Activated T-cell treated with anti-CD3 and anti-CD28 coated beads, Interleukin-2, amount 50 U/mL, for 72 hours (primary cell): ENCODE measurements at regions not wholly inside any gene's neighbourhood (a gene's known extent, or its start where the extent isn't known, plus 50 kb on each side); places are given as distances from the start of the nearest gene placed in this dataset.

Experiments used
- ATAC-seq, 2 donors: fragments of 150-1000 bp; cut with Tn5 transposase; replicated peaks in 1 of 2; 2 replicates each; pipeline ENCODE4 v1.10.0; 2021; ENCODE audit warnings: moderate library complexity in 2 of 2, mild to moderate bottlenecking in 1 of 2
- DNase-seq, 2 donors: peaks; one replicate each; pipeline ENCODE4 v3.0.0; 2021 to 2022; ENCODE audit warnings: mixed read lengths in 1 of 2
- H3K27ac Mint-ChIP-seq: one replicate; pipeline ENCODE4 v1.8.0; 2022; ENCODE audit warnings: mild to moderate bottlenecking, moderate library complexity, mixed read lengths
- H3K27me3 Mint-ChIP-seq: one replicate; pipeline ENCODE4 v1.8.0; 2022; ENCODE audit warnings: low read depth, mixed read lengths
- H3K36me3 Mint-ChIP-seq, 2 donors: one replicate each; pipeline ENCODE4 v1.8.0; 2022; ENCODE audit warnings: mixed read lengths in 2 of 2, mild to moderate bottlenecking in 1 of 2; ENCODE audit not compliant: insufficient read depth in 2 of 2
- H3K4me1 Mint-ChIP-seq: one replicate; pipeline ENCODE4 v1.8.0; 2022; ENCODE audit warnings: low read depth, mixed read lengths
- H3K4me3 Mint-ChIP-seq, 2 donors: one replicate each; pipeline ENCODE4 v1.8.0; 2022; ENCODE audit warnings: mild to moderate bottlenecking in 2 of 2, mixed read lengths in 2 of 2, moderate library complexity in 2 of 2
- H3K9me3 Mint-ChIP-seq, 2 donors: one replicate each; pipeline ENCODE4 v1.8.0; 2022; ENCODE audit warnings: mixed read lengths in 2 of 2

GRCh38 chr6:11869672-11870340 lies 91.2 kb upstream of the ADTRP start:
- Mint-ChIP-seq H3K27me3 (no peaks in the 10 kb centered on the region), H3K4me3 (no peak overlapping the region), H3K4me1 (no peaks in the 10 kb centered on the region), H3K36me3 (no peaks in the 10 kb centered on the region), H3K9me3 (peaks cover 3 to 5% of the 10 kb centered on the region in 2 donors), H3K27ac (no peak overlapping the region)
- no peak for DNase-seq
- no peak for ATAC-seq

GRCh38 chr6:11868392-11868791 lies 89.8 kb upstream of the ADTRP start:
- H3K27ac Mint-ChIP-seq: no peak overlapping the region
- H3K27me3 Mint-ChIP-seq: no peaks in the 10 kb centered on the region
- ATAC-seq: no peak
- H3K9me3 Mint-ChIP-seq: peaks cover 4 to 8% of the 10 kb centered on the region in 2 donors
- no peak overlapping the region for H3K4me3 Mint-ChIP-seq
- H3K36me3 Mint-ChIP-seq: peaks cover 0 to 4% of the 10 kb centered on the region in 2 donors
- no peak for DNase-seq
- no peaks in the 10 kb centered on the region for H3K4me1 Mint-ChIP-seq

- DNase-seq: no peak
- Mint-ChIP-seq H3K27ac (no peak overlapping the region), H3K27me3 (no peaks in the 10 kb centered on the region), H3K9me3 (peaks cover 4 to 5% of the 10 kb centered on the region in 2 donors), H3K36me3 (peaks cover 0 to 4% of the 10 kb centered on the region in 2 donors), H3K4me1 (no peaks in the 10 kb centered on the region), H3K4me3 (no peak overlapping the region)
- ATAC-seq: no peak
Measured at GRCh38 chr6:11865680-11866300, 87.2 kb upstream of the ADTRP start.

- Mint-ChIP-seq H3K9me3 (peaks cover 0 to 5% of the 10 kb centered on the region in 2 donors), H3K27me3 (no peaks in the 10 kb centered on the region), H3K27ac (no peak overlapping the region), H3K36me3 (peaks cover 0 to 2% of the 10 kb centered on the region in 2 donors), H3K4me3 (no peak overlapping the region), H3K4me1 (peaks cover 6% of the 10 kb centered on the region)
- ATAC-seq (no peak), DNase-seq (no peak)
Measured at GRCh38 chr6:11858439-11858838, 79.8 kb upstream of the ADTRP start.

- Mint-ChIP-seq H3K4me1 (peaks cover 12% of the 10 kb centered on the region), H3K36me3 (peaks cover 0 to 2% of the 10 kb centered on the region in 2 donors), H3K9me3 (peaks cover 1 to 7% of the 10 kb centered on the region in 2 donors), H3K4me3 (no peak overlapping the region), H3K27ac (no peak overlapping the region), H3K27me3 (no peaks in the 10 kb centered on the region)
- DNase-seq (no peak), ATAC-seq (no peak)
Measured at GRCh38 chr6:11855743-11856142, 77.1 kb upstream of the ADTRP start.

- Mint-ChIP-seq H3K4me1 (peaks cover 12% of the 10 kb centered on the region), H3K9me3 (peaks cover 1 to 7% of the 10 kb centered on the region in 2 donors), H3K4me3 (no peak overlapping the region), H3K36me3 (peaks cover 0 to 2% of the 10 kb centered on the region in 2 donors), H3K27me3 (no peaks in the 10 kb centered on the region), H3K27ac (no peak overlapping the region)
- DNase-seq (peak in 1 of 2 donors; percentile 8), ATAC-seq (peak; percentile 62 to 65)
Measured at GRCh38 chr6:11854408-11855165, 76.0 kb upstream of the ADTRP start.

- H3K9me3 Mint-ChIP-seq: peaks cover 1 to 7% of the 10 kb centered on the region in 2 donors
- peaks cover 0 to 2% of the 10 kb centered on the region in 2 donors for H3K36me3 Mint-ChIP-seq
- no peak for ATAC-seq
- H3K27me3 Mint-ChIP-seq: no peaks in the 10 kb centered on the region
- H3K4me3 Mint-ChIP-seq: no peak overlapping the region
- no peak for DNase-seq
- H3K27ac Mint-ChIP-seq: no peak overlapping the region
- H3K4me1 Mint-ChIP-seq: peaks cover 12% of the 10 kb centered on the region
Measured at GRCh38 chr6:11853678-11854407, 75.2 kb upstream of the ADTRP start.

- Mint-ChIP-seq H3K27ac (no peak overlapping the region), H3K4me3 (peak overlapping the region in 1 of 2 donors; percentile 10), H3K4me1 (peaks cover 12% of the 10 kb centered on the region), H3K9me3 (peaks cover 1 to 2% of the 10 kb centered on the region in 2 donors), H3K36me3 (peaks cover 0 to 2% of the 10 kb centered on the region in 2 donors), H3K27me3 (no peaks in the 10 kb centered on the region)
- ATAC-seq (no peak), DNase-seq (no peak)
Measured at GRCh38 chr6:11852061-11852651, 73.6 kb upstream of the ADTRP start.

- ATAC-seq (no peak), DNase-seq (no peak)
- Mint-ChIP-seq H3K4me1 (peaks cover 12% of the 10 kb centered on the region), H3K36me3 (peaks cover 0 to 2% of the 10 kb centered on the region in 2 donors), H3K4me3 (no peak overlapping the region), H3K27me3 (no peaks in the 10 kb centered on the region), H3K27ac (no peak overlapping the region), H3K9me3 (peaks cover 1 to 3% of the 10 kb centered on the region in 2 donors)
Measured at GRCh38 chr6:11851387-11851786, 72.8 kb upstream of the ADTRP start.

- no peak for ATAC-seq
- H3K36me3 Mint-ChIP-seq: no peaks in the 10 kb centered on the region
- peaks cover 6% of the 10 kb centered on the region for H3K4me1 Mint-ChIP-seq
- DNase-seq: no peak
- no peak overlapping the region for H3K27ac Mint-ChIP-seq
- no peaks in the 10 kb centered on the region for H3K27me3 Mint-ChIP-seq
- H3K4me3 Mint-ChIP-seq: no peak overlapping the region
- peaks cover 1 to 5% of the 10 kb centered on the region in 2 donors for H3K9me3 Mint-ChIP-seq
Measured at GRCh38 chr6:11848852-11849731, 70.5 kb upstream of the ADTRP start.

- Mint-ChIP-seq H3K4me1 (peaks cover 6% of the 10 kb centered on the region), H3K9me3 (peaks cover 1 to 5% of the 10 kb centered on the region in 2 donors), H3K4me3 (no peak overlapping the region), H3K27ac (no peak overlapping the region), H3K36me3 (no peaks in the 10 kb centered on the region), H3K27me3 (no peaks in the 10 kb centered on the region)
- no peak for DNase-seq
- ATAC-seq: no peak
Measured at GRCh38 chr6:11848346-11848651, 69.7 kb upstream of the ADTRP start.
